ENCODE measurements at regions not wholly inside any gene's neighbourhood (a gene's known extent, or its start where the extent isn't known, plus 50 kb on each side); places are given as distances from the start of the nearest gene placed in this dataset.

DNA sequence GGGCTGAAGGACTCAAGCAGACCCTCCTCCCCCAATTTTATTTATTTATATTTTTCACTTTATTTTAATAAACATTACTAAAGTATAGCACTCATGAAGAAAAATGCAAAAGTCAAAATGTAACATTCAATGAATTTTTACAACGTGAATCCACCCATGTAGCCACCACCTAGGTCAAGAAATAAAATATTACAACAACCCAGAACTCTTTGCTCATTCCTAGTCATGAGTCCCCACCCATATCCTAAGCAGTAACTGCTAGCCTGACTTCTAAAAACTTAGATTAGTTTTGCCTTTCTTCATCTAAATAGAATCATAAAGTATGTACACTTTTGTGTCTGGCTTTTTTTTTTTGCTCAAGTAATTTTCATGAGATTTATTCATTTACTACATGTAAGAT, 86.9 kb upstream of the CRY1 start:
- no peaks in the 10 kb centered on the region for H3K9me3 ChIP-seq (replicated peaks; ENCODE audit: control insufficient read depth, insufficient read depth, low read depth, low read length)
- DNase-seq (ENCODE audit: extremely low read depth in 1 of 4, low spot score in 3 of 4) (no peak), ATAC-seq (no peak), FAIRE-seq (no peak)
- ChIA-PET CTCF (ENCODE audit: low intra/inter-chr PET ratio) (no interaction called here), POLR2A (no interaction called here)
- BruUV-seq (replicated peaks) = no TSS peak
- no peaks in the 10 kb centered on the region for H4K20me1 ChIP-seq (replicated peaks; ENCODE audit: control insufficient read depth, insufficient read depth, low read length)
- no peak overlapping the region for H3K4me2 ChIP-seq (ENCODE audit: insufficient read depth, low read length)
- no peak overlapping the region for H3K4me3 ChIP-seq
- H3K27me3 ChIP-seq (ENCODE audit: control insufficient read depth in 2 of 2, insufficient read depth in 2 of 2, low read length in 2 of 2) = peaks cover 0 to 5% of the 10 kb centered on the region in 2 experiments; a peak in 2 of 5 replicates
- in situ Hi-C loops (cut with MboI) = no loop called here
- H3K9ac ChIP-seq (ENCODE audit: insufficient read depth in 1 of 2, low read depth in 2 of 2, low read length in 2 of 2) = no peak overlapping the region
- intact Hi-C loops (cut with micrococcal nuclease) = no loop called here
- no peaks in the 10 kb centered on the region for H3K79me2 ChIP-seq (ENCODE audit: control insufficient read depth, insufficient read depth, low read length)
- no peaks in the 10 kb centered on the region for H3K4me1 ChIP-seq (replicated peaks in 1 of 2; ENCODE audit: control insufficient read depth in 2 of 2, insufficient read depth in 2 of 2, low read length in 2 of 2)
- H3K9me1 ChIP-seq (ENCODE audit: control insufficient read depth, insufficient read depth, low read length) = no peaks in the 10 kb centered on the region
- WGBS (ENCODE audit: insufficient coverage, low coverage, missing lambda C conversion rate) = 0% methylated on average over 1 of the region's 1 CpG
- H3K36me3 ChIP-seq (ENCODE audit: control insufficient read depth, insufficient read depth, low read length) = no peaks in the 10 kb centered on the region
- H3K27ac ChIP-seq (ENCODE audit: extremely low read depth, low read depth, low read length) = no peak overlapping the region
- no peak overlapping the region for H2AFZ ChIP-seq (ENCODE audit: low read depth, low read length)
- TF ChIP-seq, protein P1, sequence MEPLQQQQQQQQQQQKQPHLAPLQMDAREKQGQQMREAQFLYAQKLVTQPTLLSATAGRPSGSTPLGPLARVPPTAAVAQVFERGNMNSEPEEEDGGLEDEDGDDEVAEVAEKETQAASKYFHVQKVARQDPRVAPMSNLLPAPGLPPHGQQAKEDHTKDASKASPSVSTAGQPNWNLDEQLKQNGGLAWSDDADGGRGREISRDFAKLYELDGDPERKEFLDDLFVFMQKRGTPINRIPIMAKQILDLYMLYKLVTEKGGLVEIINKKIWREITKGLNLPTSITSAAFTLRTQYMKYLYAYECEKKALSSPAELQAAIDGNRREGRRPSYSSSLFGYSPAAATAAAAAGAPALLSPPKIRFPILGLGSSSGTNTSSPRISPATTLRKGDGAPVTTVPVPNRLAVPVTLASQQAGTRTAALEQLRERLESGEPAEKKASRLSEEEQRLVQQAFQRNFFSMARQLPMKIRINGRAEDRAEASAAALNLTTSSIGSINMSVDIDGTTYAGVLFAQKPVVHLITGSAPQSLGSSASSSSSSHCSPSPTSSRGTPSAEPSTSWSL (CRISPR knock-in tag; IDR thresholded peaks at IDR 0.05; ENCODE audit: borderline replicate concordance) = no peak
- TF ChIP-seq, protein P2, sequence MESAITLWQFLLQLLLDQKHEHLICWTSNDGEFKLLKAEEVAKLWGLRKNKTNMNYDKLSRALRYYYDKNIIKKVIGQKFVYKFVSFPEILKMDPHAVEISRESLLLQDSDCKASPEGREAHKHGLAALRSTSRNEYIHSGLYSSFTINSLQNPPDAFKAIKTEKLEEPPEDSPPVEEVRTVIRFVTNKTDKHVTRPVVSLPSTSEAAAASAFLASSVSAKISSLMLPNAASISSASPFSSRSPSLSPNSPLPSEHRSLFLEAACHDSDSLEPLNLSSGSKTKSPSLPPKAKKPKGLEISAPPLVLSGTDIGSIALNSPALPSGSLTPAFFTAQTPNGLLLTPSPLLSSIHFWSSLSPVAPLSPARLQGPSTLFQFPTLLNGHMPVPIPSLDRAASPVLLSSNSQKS (CRISPR knock-in tag; IDR thresholded peaks at IDR 0.05) = no peak
- TF ChIP-seq SIRT6 (IDR thresholded peaks at IDR 0.05; ENCODE audit: low read depth, low read length) (no peak), GABPA (tag; conservative IDR thresholded peaks at IDR 0.05; ENCODE audit: low read depth) (no peak), ETS2 (tag; IDR thresholded peaks at IDR 0.05; ENCODE audit: borderline replicate concordance, poor library complexity, severe bottlenecking) (no peak), ZSCAN29 (IDR thresholded peaks at IDR 0.05) (no peak), CXXC5 (CRISPR knock-in tag; IDR thresholded peaks at IDR 0.05) (no peak), KAT2B (IDR thresholded peaks at IDR 0.05; ENCODE audit: low read depth, low read length) (no peak)
- TF ChIP-seq, protein P3, sequence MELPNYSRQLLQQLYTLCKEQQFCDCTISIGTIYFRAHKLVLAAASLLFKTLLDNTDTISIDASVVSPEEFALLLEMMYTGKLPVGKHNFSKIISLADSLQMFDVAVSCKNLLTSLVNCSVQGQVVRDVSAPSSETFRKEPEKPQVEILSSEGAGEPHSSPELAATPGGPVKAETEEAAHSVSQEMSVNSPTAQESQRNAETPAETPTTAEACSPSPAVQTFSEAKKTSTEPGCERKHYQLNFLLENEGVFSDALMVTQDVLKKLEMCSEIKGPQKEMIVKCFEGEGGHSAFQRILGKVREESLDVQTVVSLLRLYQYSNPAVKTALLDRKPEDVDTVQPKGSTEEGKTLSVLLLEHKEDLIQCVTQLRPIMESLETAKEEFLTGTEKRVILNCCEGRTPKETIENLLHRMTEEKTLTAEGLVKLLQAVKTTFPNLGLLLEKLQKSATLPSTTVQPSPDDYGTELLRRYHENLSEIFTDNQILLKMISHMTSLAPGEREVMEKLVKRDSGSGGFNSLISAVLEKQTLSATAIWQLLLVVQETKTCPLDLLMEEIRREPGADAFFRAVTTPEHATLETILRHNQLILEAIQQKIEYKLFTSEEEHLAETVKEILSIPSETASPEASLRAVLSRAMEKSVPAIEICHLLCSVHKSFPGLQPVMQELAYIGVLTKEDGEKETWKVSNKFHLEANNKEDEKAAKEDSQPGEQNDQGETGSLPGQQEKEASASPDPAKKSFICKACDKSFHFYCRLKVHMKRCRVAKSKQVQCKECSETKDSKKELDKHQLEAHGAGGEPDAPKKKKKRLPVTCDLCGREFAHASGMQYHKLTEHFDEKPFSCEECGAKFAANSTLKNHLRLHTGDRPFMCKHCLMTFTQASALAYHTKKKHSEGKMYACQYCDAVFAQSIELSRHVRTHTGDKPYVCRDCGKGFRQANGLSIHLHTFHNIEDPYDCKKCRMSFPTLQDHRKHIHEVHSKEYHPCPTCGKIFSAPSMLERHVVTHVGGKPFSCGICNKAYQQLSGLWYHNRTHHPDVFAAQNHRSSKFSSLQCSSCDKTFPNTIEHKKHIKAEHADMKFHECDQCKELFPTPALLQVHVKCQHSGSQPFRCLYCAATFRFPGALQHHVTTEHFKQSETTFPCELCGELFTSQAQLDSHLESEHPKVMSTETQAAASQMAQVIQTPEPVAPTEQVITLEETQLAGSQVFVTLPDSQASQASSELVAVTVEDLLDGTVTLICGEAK (IDR thresholded peaks at IDR 0.05) = no peak
- TF ChIP-seq, protein P3 (CRISPR knock-in tag; IDR thresholded peaks at IDR 0.05) = no peak
- TF ChIP-seq, protein P4, sequence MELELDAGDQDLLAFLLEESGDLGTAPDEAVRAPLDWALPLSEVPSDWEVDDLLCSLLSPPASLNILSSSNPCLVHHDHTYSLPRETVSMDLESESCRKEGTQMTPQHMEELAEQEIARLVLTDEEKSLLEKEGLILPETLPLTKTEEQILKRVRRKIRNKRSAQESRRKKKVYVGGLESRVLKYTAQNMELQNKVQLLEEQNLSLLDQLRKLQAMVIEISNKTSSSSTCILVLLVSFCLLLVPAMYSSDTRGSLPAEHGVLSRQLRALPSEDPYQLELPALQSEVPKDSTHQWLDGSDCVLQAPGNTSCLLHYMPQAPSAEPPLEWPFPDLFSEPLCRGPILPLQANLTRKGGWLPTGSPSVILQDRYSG (tag; conservative IDR thresholded peaks at IDR 0.05; ENCODE audit: low read depth) = no peak
